ENCODE measurements at regions not wholly inside any gene's neighbourhood (a gene's known extent, or its start where the extent isn't known, plus 50 kb on each side); places are given as distances from the start of the nearest gene placed in this dataset.

GRCh38 chr6:155894262-155894661 lies 438.6 kb upstream of the NOX3 start:
- H3K4me3 ChIP-seq (replicated peaks; ENCODE audit: insufficient read depth, low read length): no peak overlapping the region
- no peak for DNase-seq (ENCODE audit: low read depth in 1 of 2, low spot score in 1 of 2)
- no peak overlapping the region for H3K27ac ChIP-seq (replicated peaks)
- no peaks in the 10 kb centered on the region for H3K27me3 ChIP-seq (ENCODE audit: insufficient read depth, poor library complexity, severe bottlenecking)
- TF ChIP-seq POLR2AphosphoS5 (IDR thresholded peaks at IDR 0.05; ENCODE audit: low read depth) (no peak), SPI1 (IDR thresholded peaks at IDR 0.05; ENCODE audit: borderline replicate concordance, low read depth) (no peak), CTCF (IDR thresholded peaks at IDR 0.05; ENCODE audit: insufficient read depth, low read length) (no peak), REST (IDR thresholded peaks at IDR 0.05; ENCODE audit: insufficient replicate concordance, low read depth) (no peak), GABPA (IDR thresholded peaks at IDR 0.05; ENCODE audit: low read depth) (no peak)

- no peak overlapping the region for H3K4me3 ChIP-seq (replicated peaks; ENCODE audit: insufficient read depth, low read length)
- no peak for DNase-seq (ENCODE audit: low read depth in 1 of 2, low spot score in 1 of 2)
- no peak overlapping the region for H3K27ac ChIP-seq (replicated peaks)
- TF ChIP-seq REST (IDR thresholded peaks at IDR 0.05; ENCODE audit: insufficient replicate concordance, low read depth) (no peak), POLR2AphosphoS5 (IDR thresholded peaks at IDR 0.05; ENCODE audit: low read depth) (no peak), GABPA (IDR thresholded peaks at IDR 0.05; ENCODE audit: low read depth) (no peak), SPI1 (IDR thresholded peaks at IDR 0.05; ENCODE audit: borderline replicate concordance, low read depth) (no peak), CTCF (IDR thresholded peaks at IDR 0.05; ENCODE audit: insufficient read depth, low read length) (no peak)
- H3K27me3 ChIP-seq (ENCODE audit: insufficient read depth, poor library complexity, severe bottlenecking): no peaks in the 10 kb centered on the region
Observed at GRCh38 chr6:155890409-155890808, 434.8 kb upstream of the NOX3 start.

- DNase-seq (ENCODE audit: low read depth in 1 of 2, low spot score in 1 of 2): no peak
- H3K27ac ChIP-seq (replicated peaks): no peak overlapping the region
- H3K27me3 ChIP-seq (ENCODE audit: insufficient read depth, poor library complexity, severe bottlenecking): no peaks in the 10 kb centered on the region
- TF ChIP-seq GABPA (IDR thresholded peaks at IDR 0.05; ENCODE audit: low read depth): no peak
- no peak for TF ChIP-seq POLR2AphosphoS5 (IDR thresholded peaks at IDR 0.05; ENCODE audit: low read depth)
- TF ChIP-seq REST (IDR thresholded peaks at IDR 0.05; ENCODE audit: insufficient replicate concordance, low read depth): no peak
- TF ChIP-seq CTCF (IDR thresholded peaks at IDR 0.05; ENCODE audit: insufficient read depth, low read length): no peak
- no peak for TF ChIP-seq SPI1 (IDR thresholded peaks at IDR 0.05; ENCODE audit: borderline replicate concordance, low read depth)
- no peak overlapping the region for H3K4me3 ChIP-seq (replicated peaks; ENCODE audit: insufficient read depth, low read length)
Observed at GRCh38 chr6:155889410-155889809, 433.8 kb upstream of the NOX3 start.
